ENCODE measurements at regions not wholly inside any gene's neighbourhood (a gene's known extent, or its start where the extent isn't known, plus 50 kb on each side); places are given as distances from the start of the nearest gene placed in this dataset. TPM values are rescaled to one million over a fixed set of nuclear protein-coding genes. Genes with fewer than 3 reads are reported as not detected.
"Not testable (repeated sequence)": the region's sequence is repeated elsewhere in the genome, so short reads cannot be mapped to it uniquely, and the experiment has no call there.

DNA sequence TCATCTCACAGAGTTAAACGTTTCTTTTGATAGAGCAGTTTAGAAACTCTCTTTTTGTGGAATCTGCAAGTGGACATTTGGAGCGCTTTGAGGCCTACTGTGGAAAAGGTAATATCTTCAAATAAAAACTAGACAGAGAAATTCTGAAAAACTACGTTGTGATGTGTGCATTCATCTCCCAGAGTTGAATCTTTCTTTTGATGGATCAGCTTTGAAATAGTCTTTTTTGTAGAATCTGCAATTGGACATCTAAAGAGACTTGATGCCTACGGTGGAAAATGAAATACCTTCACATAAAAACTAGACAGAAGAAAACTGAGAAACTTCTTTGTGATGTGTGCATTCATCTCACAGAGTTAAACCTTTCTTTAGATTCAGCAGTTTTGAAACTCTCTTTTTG lies 659.9 kb downstream of the ANKRD30B start:
- DNase-seq (ENCODE audit: low spot score); BruUV-seq (replicated peaks): not testable (repeated sequence)

More for the DNA sequence above, 659.9 kb downstream of the ANKRD30B start:
- CTCF ChIA-PET (ENCODE audit: unreplicated experiment); H3K27ac ChIP-seq (ENCODE audit: low read depth, low read length, poor library complexity, severe bottlenecking); H3K36me3 ChIP-seq (ENCODE audit: insufficient read depth, low read length); H3K4me3 ChIP-seq (ENCODE audit: low read depth, low read length, poor library complexity, severe bottlenecking); H4K20me1 ChIP-seq (ENCODE audit: insufficient read depth, low read length); H3K79me2 ChIP-seq (ENCODE audit: insufficient read depth, low read depth, low read length); H3K4me1 ChIP-seq (ENCODE audit: insufficient read depth, low read length, poor library complexity, severe bottlenecking); H3K9me3 ChIP-seq (ENCODE audit: low read length); H3K4me2 ChIP-seq (ENCODE audit: low read length); POLR2A ChIA-PET; H3K9me2 ChIP-seq (ENCODE audit: insufficient read depth, low read length); intact Hi-C loops (cut with micrococcal nuclease; ENCODE audit: unreplicated experiment): not testable (repeated sequence)
- H2AFZ ChIP-seq (ENCODE audit: low read length) = peak overlapping the region; percentile 5; the same call in 1 of the 2 replicates

Small RNA genes in the stretch of these regions (small RNA-seq; reads per million reads assigned to genes)
- gene RNU6-721P = not detected
